ENCODE measurements at regions not wholly inside any gene's neighbourhood (a gene's known extent, or its start where the extent isn't known, plus 50 kb on each side); places are given as distances from the start of the nearest gene placed in this dataset.

DNA sequence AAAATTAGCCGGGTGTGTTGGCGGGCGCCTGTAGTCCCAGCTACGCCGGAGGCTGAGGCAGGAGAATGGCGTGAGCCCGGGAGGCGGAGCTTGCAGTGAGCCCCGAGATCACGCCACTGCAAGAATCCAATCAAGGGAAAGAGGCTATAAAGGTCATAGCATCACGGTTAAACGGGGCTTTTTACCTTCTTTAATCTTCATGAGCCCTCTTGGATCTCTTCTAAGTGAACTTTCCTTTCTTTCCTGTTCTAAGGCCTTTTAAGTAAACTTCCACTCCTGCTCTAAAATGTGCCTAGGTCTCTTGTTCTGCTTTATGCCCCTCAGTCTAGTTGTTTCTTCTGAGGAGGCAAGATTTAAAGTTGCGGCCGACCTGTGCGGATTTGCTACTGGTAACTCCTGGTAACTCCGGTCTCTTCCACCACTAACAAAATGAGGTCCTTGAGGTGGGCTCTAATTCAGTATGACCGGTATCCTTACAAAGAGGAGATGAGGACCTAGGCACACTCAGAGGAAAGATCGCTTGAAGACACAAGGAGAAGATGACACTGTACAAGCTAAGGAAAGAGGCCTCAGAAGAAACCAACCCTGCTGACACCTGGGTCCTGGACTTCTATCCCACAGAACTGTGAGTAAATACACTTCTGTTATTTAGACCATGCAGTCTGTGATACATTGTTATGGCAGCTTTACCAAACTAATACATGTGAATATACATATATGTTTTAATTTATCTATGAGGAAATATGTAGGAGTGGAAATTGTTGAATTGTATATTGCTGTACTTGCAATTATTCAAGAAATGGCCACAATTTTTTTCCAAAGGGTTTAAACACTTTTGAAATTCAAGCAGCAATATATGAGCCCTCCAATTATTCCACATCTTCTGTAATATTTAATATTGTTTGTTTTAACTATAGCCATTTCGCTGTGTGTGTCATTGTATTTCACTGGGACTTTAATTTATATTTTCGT lies 331.5 kb upstream of the CNTNAP2 start (continued):
- TF ChIP-seq, protein P1, sequence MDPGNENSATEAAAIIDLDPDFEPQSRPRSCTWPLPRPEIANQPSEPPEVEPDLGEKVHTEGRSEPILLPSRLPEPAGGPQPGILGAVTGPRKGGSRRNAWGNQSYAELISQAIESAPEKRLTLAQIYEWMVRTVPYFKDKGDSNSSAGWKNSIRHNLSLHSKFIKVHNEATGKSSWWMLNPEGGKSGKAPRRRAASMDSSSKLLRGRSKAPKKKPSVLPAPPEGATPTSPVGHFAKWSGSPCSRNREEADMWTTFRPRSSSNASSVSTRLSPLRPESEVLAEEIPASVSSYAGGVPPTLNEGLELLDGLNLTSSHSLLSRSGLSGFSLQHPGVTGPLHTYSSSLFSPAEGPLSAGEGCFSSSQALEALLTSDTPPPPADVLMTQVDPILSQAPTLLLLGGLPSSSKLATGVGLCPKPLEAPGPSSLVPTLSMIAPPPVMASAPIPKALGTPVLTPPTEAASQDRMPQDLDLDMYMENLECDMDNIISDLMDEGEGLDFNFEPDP (CRISPR knock-in tag; IDR thresholded peaks at IDR 0.05) = no peak
- TF ChIP-seq, protein P2, sequence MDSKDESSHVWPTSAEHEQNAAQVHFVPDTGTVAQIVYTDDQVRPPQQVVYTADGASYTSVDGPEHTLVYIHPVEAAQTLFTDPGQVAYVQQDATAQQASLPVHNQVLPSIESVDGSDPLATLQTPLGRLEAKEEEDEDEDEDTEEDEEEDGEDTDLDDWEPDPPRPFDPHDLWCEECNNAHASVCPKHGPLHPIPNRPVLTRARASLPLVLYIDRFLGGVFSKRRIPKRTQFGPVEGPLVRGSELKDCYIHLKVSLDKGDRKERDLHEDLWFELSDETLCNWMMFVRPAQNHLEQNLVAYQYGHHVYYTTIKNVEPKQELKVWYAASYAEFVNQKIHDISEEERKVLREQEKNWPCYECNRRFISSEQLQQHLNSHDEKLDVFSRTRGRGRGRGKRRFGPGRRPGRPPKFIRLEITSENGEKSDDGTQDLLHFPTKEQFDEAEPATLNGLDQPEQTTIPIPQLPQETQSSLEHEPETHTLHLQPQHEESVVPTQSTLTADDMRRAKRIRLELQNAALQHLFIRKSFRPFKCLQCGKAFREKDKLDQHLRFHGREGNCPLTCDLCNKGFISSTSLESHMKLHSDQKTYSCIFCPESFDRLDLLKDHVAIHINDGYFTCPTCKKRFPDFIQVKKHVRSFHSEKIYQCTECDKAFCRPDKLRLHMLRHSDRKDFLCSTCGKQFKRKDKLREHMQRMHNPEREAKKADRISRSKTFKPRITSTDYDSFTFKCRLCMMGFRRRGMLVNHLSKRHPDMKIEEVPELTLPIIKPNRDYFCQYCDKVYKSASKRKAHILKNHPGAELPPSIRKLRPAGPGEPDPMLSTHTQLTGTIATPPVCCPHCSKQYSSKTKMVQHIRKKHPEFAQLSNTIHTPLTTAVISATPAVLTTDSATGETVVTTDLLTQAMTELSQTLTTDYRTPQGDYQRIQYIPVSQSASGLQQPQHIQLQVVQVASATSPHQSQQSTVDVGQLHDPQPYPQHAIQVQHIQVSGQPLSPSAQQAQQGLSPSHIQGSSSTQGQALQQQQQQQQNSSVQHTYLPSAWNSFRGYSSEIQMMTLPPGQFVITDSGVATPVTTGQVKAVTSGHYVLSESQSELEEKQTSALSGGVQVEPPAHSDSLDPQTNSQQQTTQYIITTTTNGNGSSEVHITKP (IDR thresholded peaks at IDR 0.05; ENCODE audit: partially characterized antibody) = no peak
- 0 out of 2 replicates have a peak, but pooled peaks have one; percentile 52 for TF ChIP-seq ZNF445 (CRISPR knock-in tag; IDR thresholded peaks at IDR 0.05; ENCODE audit: low read depth)
- TF ChIP-seq, protein P3, sequence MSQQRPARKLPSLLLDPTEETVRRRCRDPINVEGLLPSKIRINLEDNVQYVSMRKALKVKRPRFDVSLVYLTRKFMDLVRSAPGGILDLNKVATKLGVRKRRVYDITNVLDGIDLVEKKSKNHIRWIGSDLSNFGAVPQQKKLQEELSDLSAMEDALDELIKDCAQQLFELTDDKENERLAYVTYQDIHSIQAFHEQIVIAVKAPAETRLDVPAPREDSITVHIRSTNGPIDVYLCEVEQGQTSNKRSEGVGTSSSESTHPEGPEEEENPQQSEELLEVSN (IDR thresholded peaks at IDR 0.05; ENCODE audit: borderline replicate concordance in 1 of 2, extremely low read depth in 1 of 2, insufficient read depth in 1 of 2, insufficient read length in 1 of 2, low read depth in 1 of 2, low read length in 1 of 2, poor library complexity in 1 of 2, severe bottlenecking in 1 of 2) = peak in 1 of 2 experiments; percentile 50
- TF ChIP-seq, protein P4, sequence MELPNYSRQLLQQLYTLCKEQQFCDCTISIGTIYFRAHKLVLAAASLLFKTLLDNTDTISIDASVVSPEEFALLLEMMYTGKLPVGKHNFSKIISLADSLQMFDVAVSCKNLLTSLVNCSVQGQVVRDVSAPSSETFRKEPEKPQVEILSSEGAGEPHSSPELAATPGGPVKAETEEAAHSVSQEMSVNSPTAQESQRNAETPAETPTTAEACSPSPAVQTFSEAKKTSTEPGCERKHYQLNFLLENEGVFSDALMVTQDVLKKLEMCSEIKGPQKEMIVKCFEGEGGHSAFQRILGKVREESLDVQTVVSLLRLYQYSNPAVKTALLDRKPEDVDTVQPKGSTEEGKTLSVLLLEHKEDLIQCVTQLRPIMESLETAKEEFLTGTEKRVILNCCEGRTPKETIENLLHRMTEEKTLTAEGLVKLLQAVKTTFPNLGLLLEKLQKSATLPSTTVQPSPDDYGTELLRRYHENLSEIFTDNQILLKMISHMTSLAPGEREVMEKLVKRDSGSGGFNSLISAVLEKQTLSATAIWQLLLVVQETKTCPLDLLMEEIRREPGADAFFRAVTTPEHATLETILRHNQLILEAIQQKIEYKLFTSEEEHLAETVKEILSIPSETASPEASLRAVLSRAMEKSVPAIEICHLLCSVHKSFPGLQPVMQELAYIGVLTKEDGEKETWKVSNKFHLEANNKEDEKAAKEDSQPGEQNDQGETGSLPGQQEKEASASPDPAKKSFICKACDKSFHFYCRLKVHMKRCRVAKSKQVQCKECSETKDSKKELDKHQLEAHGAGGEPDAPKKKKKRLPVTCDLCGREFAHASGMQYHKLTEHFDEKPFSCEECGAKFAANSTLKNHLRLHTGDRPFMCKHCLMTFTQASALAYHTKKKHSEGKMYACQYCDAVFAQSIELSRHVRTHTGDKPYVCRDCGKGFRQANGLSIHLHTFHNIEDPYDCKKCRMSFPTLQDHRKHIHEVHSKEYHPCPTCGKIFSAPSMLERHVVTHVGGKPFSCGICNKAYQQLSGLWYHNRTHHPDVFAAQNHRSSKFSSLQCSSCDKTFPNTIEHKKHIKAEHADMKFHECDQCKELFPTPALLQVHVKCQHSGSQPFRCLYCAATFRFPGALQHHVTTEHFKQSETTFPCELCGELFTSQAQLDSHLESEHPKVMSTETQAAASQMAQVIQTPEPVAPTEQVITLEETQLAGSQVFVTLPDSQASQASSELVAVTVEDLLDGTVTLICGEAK (IDR thresholded peaks at IDR 0.05) = 0 out of 2 replicates have a peak, but pooled peaks have one; percentile 25
- TF ChIP-seq, protein P4 (CRISPR knock-in tag; IDR thresholded peaks at IDR 0.05) = no peak
- peak; percentile 91 for TF ChIP-seq ZNF316 (IDR thresholded peaks at IDR 0.05)
- no peak for TF ChIP-seq SIN3B (IDR thresholded peaks at IDR 0.05; ENCODE audit: low read depth)
- TF ChIP-seq CSDE1 (IDR thresholded peaks at IDR 0.05) = peak in 1 of 2 experiments; percentile 18; a peak in 1 of 4 replicates
- TF ChIP-seq SREBF1 (IDR thresholded peaks at IDR 0.05; ENCODE audit: borderline replicate concordance, low read depth, low read length) = peak; percentile 99

All from K562 (cell line).